ENCODE measurements at regions not wholly inside any gene's neighbourhood (a gene's known extent, or its start where the extent isn't known, plus 50 kb on each side); places are given as distances from the start of the nearest gene placed in this dataset.
A peak's percentile ranks its signal among the peaks of the same experiment; 100 is the strongest.

DNA sequence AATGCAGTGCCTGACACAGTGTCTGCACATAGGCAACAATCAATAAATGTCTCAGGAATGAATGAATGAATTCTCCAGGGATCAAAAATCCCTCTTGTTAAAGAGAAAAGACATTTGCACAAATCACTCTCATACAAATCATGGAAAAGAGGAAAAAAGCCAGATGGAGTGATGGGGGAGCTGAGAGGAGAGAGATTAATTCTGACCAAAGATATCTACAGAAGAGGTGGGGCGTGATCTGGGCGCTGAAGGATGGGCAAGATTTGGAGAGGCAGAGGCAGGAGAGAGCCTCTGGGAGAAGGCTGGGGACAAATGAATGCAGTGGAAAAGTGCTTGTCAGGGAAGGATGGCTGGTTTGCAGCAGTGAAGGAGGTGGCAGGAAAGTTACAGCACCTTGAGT lies 142.9 kb upstream of the BACH2 start:
- Histone ChIP-seq H3K9me3 (ENCODE audit: low read length) (peaks cover 9% of the 10 kb centered on the region; the same call in 1 of the 2 replicates), H3F3A (ENCODE audit: insufficient read depth, low read length) (no peaks in the 10 kb centered on the region), H3K27me3 (ENCODE audit: insufficient read depth, low read length) (no peaks in the 10 kb centered on the region), H3K36me3 (ENCODE audit: insufficient read depth, low read length) (no peaks in the 10 kb centered on the region), H3K9ac (ENCODE audit: low read length) (no peak overlapping the region), H3K4me2 (ENCODE audit: low read length) (no peak overlapping the region), H3K79me2 (ENCODE audit: insufficient read depth, low read length) (no peaks in the 10 kb centered on the region), H3K27ac (ENCODE audit: low read depth, low read length, poor library complexity, severe bottlenecking) (no peak overlapping the region), H3K4me1 (ENCODE audit: insufficient read depth, low read length, severe bottlenecking) (peaks cover 17% of the 10 kb centered on the region), H4K20me1 (ENCODE audit: insufficient read depth, low read length) (no peaks in the 10 kb centered on the region), H3K4me3 (ENCODE audit: low read depth, low read length, poor library complexity, severe bottlenecking) (no peak overlapping the region), H3K9me2 (ENCODE audit: low read depth, low read length) (no peaks in the 10 kb centered on the region), H2AFZ (ENCODE audit: low read length) (no peak overlapping the region)
- TF ChIP-seq EZH2 (IDR thresholded peaks at IDR 0.05; ENCODE audit: borderline replicate concordance, low read length) (no peak), CTCF (IDR thresholded peaks at IDR 0.05; ENCODE audit: low read length) (no peak)

DNA sequence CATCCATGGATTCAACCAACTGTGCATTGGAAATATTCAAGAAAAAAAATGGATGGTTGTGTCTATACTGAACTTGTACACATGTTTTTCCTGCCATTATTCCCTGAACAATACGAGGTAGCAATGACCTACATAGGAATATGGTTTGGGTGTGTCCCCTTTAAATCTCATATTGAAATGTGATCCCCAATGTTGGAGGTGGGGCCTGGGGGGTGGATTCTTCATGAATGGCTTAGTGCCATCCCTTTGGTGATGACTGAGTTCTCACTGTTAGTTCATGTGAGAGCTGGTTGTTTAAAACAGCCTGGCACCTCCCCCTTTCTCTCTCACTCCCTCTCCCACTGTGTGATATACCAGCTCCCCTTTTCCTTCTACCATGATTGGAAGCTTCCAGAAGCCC lies 139.8 kb upstream of the BACH2 start:
- Histone ChIP-seq H3K9me2 (ENCODE audit: low read depth, low read length) (no peaks in the 10 kb centered on the region), H3K9ac (ENCODE audit: low read length) (no peak overlapping the region), H3K4me3 (ENCODE audit: low read depth, low read length, poor library complexity, severe bottlenecking) (no peak overlapping the region), H3K9me3 (ENCODE audit: low read length) (peaks cover 38% of the 10 kb centered on the region), H3K4me2 (ENCODE audit: low read length) (no peak overlapping the region), H3K27ac (ENCODE audit: low read depth, low read length, poor library complexity, severe bottlenecking) (no peak overlapping the region), H4K20me1 (ENCODE audit: insufficient read depth, low read length) (no peaks in the 10 kb centered on the region), H3K4me1 (ENCODE audit: insufficient read depth, low read length, severe bottlenecking) (peaks cover 9% of the 10 kb centered on the region), H3K27me3 (ENCODE audit: insufficient read depth, low read length) (no peaks in the 10 kb centered on the region), H3K79me2 (ENCODE audit: insufficient read depth, low read length) (no peaks in the 10 kb centered on the region), H3F3A (ENCODE audit: insufficient read depth, low read length) (no peaks in the 10 kb centered on the region), H2AFZ (ENCODE audit: low read length) (no peak overlapping the region), H3K36me3 (ENCODE audit: insufficient read depth, low read length) (no peaks in the 10 kb centered on the region; the same call in 1 of the 2 replicates)
- TF ChIP-seq EZH2 (IDR thresholded peaks at IDR 0.05; ENCODE audit: borderline replicate concordance, low read length) = no peak
- TF ChIP-seq CTCF (IDR thresholded peaks at IDR 0.05; ENCODE audit: low read length) = no peak

GRCh38 chr6:90435207-90435899 lies 138.7 kb upstream of the BACH2 start:
- Histone ChIP-seq H3F3A (ENCODE audit: insufficient read depth, low read length) (no peaks in the 10 kb centered on the region), H3K4me2 (ENCODE audit: low read length) (no peak overlapping the region), H3K27me3 (ENCODE audit: insufficient read depth, low read length) (no peaks in the 10 kb centered on the region), H3K9me3 (ENCODE audit: low read length) (peaks cover 40% of the 10 kb centered on the region), H3K79me2 (ENCODE audit: insufficient read depth, low read length) (no peaks in the 10 kb centered on the region), H3K4me1 (ENCODE audit: insufficient read depth, low read length, severe bottlenecking) (peaks cover 9% of the 10 kb centered on the region), H3K36me3 (ENCODE audit: insufficient read depth, low read length) (no peaks in the 10 kb centered on the region; the same call in 1 of the 2 replicates), H3K9ac (ENCODE audit: low read length) (no peak overlapping the region), H4K20me1 (ENCODE audit: insufficient read depth, low read length) (no peaks in the 10 kb centered on the region), H3K27ac (ENCODE audit: low read depth, low read length, poor library complexity, severe bottlenecking) (no peak overlapping the region), H3K4me3 (ENCODE audit: low read depth, low read length, poor library complexity, severe bottlenecking) (no peak overlapping the region), H3K9me2 (ENCODE audit: low read depth, low read length) (no peaks in the 10 kb centered on the region), H2AFZ (ENCODE audit: low read length) (0 out of 2 replicates have a peak overlapping the region, but pooled peaks have one; percentile 35)
- TF ChIP-seq EZH2 (IDR thresholded peaks at IDR 0.05; ENCODE audit: borderline replicate concordance, low read length) (no peak), CTCF (IDR thresholded peaks at IDR 0.05; ENCODE audit: low read length) (no peak)
